GM19324 (cell line): ENCODE measurements at regions not wholly inside any gene's neighbourhood (a gene's known extent, or its start where the extent isn't known, plus 50 kb on each side); places are given as distances from the start of the nearest gene placed in this dataset.
"Not testable (repeated sequence)": the region's sequence is repeated elsewhere in the genome, so short reads cannot be mapped to it uniquely, and the experiment has no call there.

Experiments
- ATAC-seq: cut with Tn5 transposase; IDR thresholded peaks from one replicate; pipeline ENCODE4 v1.9.1; 2021; ENCODE audit warnings: mild to moderate bottlenecking, moderate library complexity; ENCODE audit not compliant: unreplicated experiment, low FRiP score

GRCh38 chr14:105648609-105649535 lies 122.5 kb downstream of the TMEM121 start:
- not testable (repeated sequence) for ATAC-seq

DNA sequence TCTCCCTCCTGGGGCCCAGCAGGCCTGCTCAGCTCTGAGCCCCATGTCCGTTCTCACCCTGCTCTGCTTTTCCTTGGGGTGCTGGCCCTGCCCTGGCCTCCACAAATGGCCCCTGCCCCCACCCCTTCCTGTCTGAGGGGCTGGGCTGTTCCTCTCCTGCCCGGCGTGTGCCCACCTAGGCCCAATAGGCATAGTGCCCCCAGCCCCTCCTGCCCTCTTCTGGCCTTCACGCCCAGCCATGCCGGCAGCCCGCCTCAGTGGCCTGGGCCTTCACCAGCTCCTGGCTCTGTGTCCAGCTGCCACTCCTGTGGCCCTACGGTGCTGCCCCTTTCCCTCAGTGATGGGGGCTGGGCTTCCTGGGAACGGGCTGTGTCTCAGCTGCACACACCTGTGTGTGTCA lies 125.9 kb downstream of the TMEM121 start:
- ATAC-seq = not testable (repeated sequence)

DNA sequence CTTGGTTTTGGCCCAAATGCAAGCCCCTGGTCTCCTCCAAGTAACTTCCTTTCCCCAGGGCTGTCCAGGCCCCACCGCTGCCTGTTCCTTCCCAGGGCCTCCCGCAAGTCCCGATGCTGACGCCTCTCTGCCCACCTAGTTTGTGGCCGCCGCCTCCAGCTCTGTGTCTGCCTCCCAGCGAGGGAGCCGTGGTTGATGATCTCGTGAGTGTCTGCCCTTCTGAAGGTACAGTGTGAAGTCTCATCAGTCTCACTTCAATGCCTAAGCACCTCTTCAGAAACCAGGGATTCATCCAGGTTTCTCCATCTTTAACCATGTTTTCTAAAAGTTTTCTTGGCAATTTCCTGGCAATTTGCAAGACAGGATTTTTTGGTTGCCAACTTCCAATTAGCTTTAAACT lies 127.5 kb downstream of the TMEM121 start:
- ATAC-seq = not testable (repeated sequence)

DNA sequence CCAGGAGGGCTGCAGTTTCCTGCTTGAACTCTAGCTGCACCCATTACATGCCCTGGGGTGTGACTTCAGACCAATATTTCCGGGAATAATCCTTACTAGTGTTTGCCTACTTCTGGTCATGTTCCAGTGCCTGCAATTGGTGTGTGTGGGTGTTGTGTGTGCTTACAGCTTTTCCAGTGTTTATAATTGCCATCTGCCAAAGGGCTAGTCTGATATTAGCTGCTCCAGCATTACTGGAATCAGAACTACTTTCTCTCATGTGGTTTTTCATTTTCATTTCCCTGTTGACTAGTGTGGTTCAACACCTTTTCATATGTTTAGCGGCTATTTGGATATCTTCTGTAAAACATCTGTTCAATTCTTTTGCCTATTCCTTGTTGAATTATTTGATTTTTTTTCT lies 132.9 kb downstream of the TMEM121 start:
- not testable (repeated sequence) for ATAC-seq

- ATAC-seq = no peak
Measured at GRCh38 chr14:105659935-105660527, 133.6 kb downstream of the TMEM121 start.

DNA sequence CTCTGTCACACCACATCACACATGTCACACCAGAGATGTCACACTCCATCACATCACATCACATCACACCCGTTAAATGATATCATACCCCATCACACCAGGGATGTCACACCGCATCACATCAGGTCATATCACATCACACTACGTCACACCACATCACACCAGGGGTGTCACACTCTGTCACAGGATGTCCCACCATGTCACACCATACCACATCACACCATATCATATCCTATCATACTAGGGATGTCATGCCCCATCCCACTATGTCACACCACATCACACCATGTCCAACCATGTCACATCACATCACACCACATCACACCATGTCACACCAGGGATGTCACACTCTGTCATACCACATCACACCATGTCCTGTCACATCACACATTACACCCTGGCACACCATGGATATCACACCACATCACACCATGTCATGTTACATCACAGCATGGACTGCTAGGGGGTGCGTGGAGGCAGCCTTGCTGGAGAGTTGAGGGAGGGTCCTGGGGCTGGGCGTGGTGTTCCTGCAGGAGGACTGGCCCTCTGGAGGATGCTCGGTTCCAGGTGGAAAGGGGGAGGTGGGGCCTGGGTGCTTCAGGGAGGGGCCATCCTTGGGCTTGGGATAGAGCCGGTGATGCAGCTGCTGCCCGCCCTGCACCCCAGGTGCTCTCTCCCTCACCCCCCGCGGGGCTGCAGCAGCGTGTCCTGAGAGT lies 134.6 kb downstream of the TMEM121 start:
- ATAC-seq = no peak

DNA sequence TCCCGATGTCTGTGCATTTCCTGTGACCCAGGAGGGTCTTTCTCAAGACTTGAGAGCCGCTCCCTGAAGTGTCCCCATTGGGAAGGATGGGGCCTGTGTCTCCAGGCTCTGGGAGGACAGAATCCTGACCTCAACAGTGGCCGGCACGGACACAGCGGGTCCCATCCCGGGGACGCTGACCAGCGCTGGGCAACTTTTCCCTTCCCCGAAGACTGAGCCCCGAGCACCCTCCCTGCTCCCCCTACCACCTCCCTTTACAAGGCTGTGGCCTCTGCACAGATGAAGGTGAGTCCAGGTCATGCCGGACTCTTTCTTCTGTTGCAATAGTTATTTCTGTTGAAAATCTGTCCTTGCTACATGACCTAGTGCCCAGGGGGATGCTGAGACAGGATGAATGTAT lies 135.7 kb downstream of the TMEM121 start:
- ATAC-seq = not testable (repeated sequence)

DNA sequence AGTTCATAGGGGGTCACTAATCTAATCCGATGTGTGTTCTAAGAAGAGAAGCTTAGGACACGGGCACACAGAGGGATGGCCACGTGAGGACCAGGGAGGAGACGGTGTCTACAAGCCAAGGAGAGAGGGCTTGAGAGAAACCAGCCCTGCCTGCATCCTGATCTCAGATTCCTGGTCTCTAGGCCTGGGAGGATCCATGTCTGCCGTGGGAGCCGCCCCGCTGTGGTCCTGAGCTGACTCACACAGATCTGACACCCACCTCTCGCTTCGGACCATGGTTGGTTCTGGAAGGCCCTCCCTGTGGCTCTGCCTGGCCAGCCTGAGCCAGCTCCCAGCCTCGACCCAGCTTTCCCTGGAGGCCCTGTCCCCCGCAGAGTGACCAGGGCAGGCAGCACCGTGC lies 136.2 kb downstream of the TMEM121 start:
- not testable (repeated sequence) for ATAC-seq

DNA sequence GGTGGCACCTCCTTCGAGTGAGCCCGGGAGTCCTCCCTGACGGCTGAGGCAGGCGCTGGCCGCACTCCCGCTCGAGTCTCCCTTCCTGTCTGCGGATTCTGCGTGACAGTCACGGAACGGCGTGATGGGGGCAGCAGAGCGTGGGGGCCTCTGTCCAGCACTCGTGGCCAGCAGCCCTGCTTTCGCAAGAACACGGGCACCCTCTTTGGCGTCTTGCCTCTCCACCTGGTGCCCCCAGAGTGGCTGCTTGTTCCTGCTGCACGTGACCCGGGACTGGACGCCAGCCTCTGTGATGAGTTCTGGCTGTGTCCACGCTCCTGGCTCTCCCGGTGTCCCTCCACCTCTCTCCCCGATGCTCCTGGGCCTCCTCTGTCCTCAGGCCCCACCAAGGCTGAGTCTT lies 136.9 kb downstream of the TMEM121 start:
- not testable (repeated sequence) for ATAC-seq

DNA sequence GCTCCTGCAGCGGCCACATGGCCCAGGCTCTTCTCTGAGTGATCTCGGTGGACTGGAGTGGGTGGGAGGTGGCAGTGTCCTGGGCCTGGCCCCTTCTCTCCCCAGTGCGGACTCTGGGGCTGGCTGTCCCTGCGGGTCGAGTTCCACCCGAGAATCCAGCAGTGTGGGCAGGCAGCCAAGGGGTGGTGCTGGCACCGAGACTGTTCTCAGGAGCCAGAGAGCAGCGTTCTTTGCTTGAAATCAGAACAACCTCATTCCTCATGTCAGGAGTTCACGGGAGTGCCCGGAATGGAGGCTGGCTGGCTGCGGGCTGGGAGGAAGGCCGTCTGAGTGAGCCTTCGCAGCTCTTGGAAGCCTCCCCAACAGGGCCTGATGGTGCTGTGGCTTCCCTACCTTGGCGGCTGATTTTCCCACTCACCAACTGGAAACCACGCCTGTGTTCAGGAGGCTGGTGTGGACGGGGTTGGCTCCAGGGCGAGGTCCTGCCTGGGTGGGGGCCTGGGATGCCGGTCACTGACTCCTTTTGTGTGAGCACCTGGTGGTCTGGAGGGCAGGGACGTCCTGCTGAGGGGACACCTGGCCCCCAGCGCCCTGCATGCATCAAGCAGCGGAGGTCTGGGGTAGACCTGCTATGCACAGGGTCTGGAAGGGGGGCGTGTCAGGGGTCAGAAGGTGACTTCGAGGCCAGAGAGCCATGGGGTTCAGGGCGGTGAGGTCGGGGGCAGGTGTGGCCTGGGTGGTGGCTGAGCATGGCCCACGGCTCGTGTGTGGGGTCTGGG lies 137.6 kb downstream of the TMEM121 start:
- ATAC-seq = not testable (repeated sequence)

GRCh38 chr14:105664691-105665090 lies 138.3 kb downstream of the TMEM121 start:
- no peak for ATAC-seq

GRCh38 chr14:105665247-105665950 lies 139.0 kb downstream of the TMEM121 start:
- ATAC-seq = no peak

DNA sequence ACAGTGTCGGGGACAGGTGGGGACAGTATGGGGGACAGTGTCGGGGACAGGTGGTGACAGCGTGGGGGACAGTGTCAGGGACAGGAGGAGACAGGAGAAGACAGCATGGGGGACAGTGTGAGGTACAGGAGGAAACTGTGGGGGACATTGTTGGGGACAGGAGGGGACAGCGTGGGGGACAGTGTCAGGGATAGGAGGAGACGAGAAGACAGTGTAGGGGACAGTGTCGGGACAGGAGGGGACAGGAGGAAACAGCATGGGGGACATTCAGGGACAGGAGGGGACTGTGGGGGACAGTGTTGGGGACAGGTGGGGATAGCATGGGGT lies 139.5 kb downstream of the TMEM121 start:
- ATAC-seq = no peak

GRCh38 chr14:105666420-105666819 lies 140.0 kb downstream of the TMEM121 start:
- ATAC-seq = no peak

DNA sequence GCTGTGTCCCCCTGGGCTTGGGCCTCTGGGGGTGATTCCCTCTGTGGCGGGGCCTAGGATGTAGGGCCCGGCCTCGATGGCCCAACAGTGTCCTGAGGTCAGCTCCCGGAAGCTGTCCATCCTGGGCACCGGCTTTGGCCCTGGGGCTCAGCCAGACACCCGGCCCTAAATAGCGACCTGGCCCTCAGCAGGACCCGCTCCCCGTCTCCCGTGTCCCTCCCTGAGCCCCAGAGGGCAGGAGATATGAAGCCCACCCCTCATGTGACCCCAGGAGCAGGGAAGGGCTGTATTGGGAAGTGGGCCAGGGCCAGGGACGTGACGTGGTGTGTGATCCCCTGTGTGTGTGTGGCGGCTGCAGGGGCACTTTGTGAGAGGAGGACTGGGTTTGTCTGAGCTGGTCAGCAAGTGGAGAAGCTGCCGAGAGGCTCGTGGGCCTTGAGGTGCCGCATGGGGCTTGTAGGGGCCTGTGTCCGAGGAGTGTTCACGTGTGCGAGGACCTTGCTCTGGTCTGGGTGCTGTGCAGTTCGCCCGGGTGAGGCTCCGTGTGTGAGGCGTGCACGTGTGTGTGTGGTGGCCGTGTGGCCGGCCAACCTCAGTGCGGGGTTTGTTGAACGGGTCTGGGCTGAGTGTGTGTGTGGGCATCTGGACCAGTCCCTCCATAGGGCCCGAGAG lies 140.7 kb downstream of the TMEM121 start:
- not testable (repeated sequence) for ATAC-seq

- ATAC-seq = not testable (repeated sequence)
Measured at GRCh38 chr14:105667663-105668020, 141.3 kb downstream of the TMEM121 start.

- ATAC-seq = not testable (repeated sequence)
Measured at GRCh38 chr14:105668021-105668420, 141.6 kb downstream of the TMEM121 start.

GRCh38 chr14:105668471-105669230 lies 142.3 kb downstream of the TMEM121 start:
- ATAC-seq = not testable (repeated sequence)

DNA sequence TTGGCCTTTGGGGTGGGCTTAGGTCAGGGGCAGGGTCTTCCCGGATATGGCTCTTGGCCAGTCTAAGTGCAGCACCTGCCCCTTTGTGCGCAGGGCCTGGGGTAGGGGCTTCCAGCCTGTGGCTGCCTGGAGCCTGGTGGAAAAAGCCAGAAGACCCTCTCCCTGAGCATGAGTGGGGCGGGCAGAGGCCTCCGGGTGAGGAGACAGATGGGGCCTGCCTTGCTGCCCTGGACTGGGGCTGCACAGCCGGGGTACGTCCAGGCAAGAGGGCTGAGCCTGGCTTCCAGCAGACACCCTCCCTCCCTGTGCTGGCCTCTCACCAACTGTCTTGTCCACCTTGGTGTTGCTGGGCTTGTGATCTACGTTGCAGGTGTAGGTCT lies 142.8 kb downstream of the TMEM121 start:
- ATAC-seq = not testable (repeated sequence)
